Central memory CD8-positive, alpha-beta T cell (primary cell): ENCODE measurements at regions not wholly inside any gene's neighbourhood (a gene's known extent, or its start where the extent isn't known, plus 50 kb on each side); places are given as distances from the start of the nearest gene placed in this dataset.

ENCODE experiments used
- ATAC-seq: fragments of 150-1000 bp; cut with Tn5 transposase; replicated peaks from 2 replicates; pipeline ENCODE4 v1.10.0; 2022; ENCODE audit warnings: mild to moderate bottlenecking, moderate FRiP score, moderate number of reproducible peaks; ENCODE audit not compliant: poor library complexity, severe bottlenecking; ENCODE audit errors: extremely low read depth
- DNase-seq, 2 donors: peaks; one replicate each; pipeline ENCODE4 v3.0.0; 2021; ENCODE audit warnings: low spot score in 2 of 2
- H3K27ac Mint-ChIP-seq: one replicate; pipeline ENCODE4 v1.8.0; 2022; ENCODE audit warnings: low read depth, mild to moderate bottlenecking, moderate library complexity, mixed read lengths
- H3K27me3 Mint-ChIP-seq: one replicate; pipeline ENCODE4 v1.8.0; 2022; ENCODE audit warnings: mixed read lengths
- H3K36me3 Mint-ChIP-seq: one replicate; pipeline ENCODE4 v1.8.0; 2022; ENCODE audit warnings: mild to moderate bottlenecking, moderate library complexity, mixed read lengths; ENCODE audit not compliant: insufficient read depth
- H3K4me1 Mint-ChIP-seq: one replicate; pipeline ENCODE4 v1.8.0; 2022; ENCODE audit warnings: mixed read lengths
- H3K4me3 Mint-ChIP-seq: one replicate; pipeline ENCODE4 v1.8.0; 2022; ENCODE audit warnings: mild to moderate bottlenecking, moderate library complexity, mixed read lengths
- H3K9me3 Mint-ChIP-seq: one replicate; pipeline ENCODE4 v1.8.0; 2022; ENCODE audit warnings: mixed read lengths

DNA sequence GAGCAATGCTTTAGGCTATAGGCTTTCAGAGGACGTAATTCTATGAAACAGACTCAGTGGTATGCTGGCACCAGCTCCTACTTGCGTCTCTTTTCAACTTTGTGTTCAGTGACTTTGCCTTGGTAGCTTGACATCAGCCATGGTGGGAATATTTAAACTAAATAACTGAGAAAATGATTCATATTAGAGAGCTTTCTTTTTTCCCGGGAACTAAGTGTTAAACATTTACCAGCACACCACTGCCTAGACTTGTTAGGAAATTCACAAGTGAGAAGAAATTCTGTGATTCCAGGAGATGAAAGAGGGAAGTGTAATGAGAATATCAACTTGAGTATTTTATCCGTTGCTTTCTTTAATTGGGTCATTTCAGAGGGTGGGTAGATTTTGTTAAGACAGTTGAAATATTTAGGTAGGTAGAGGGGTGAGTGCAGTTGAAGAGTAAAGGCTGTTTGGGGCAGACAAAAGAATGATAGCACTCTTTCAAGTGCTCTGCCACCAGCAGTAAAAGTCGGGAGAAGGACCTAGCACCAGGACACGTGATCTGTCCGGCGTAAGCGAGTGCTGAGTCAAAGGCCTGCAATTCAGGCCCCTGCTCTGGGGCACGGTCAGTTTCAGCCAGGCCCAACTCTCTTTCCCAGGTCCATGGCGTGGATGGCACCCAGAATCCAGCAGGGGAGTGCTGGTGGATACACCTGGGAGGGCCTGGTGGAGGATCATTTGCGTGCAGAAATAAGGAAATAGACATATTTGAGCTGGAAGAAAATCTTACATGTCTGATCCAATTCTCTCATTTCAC is 206.3 kb downstream of the SNX10 start:
- ATAC-seq (no peak), DNase-seq (no peak)
- H3K4me1 Mint-ChIP-seq = no peaks in the 10 kb centered on the region
- H3K9me3 Mint-ChIP-seq = no peaks in the 10 kb centered on the region
- H3K36me3 Mint-ChIP-seq = no peaks in the 10 kb centered on the region
- peaks cover 26% of the 10 kb centered on the region for H3K27me3 Mint-ChIP-seq
- no peak overlapping the region for H3K4me3 Mint-ChIP-seq
- no peak overlapping the region for H3K27ac Mint-ChIP-seq

GRCh38 chr7:26499315-26499897 is 207.7 kb downstream of the SNX10 start:
- no peak for ATAC-seq
- Mint-ChIP-seq H3K27me3 (peaks cover 31% of the 10 kb centered on the region), H3K36me3 (no peaks in the 10 kb centered on the region), H3K4me3 (no peak overlapping the region), H3K27ac (no peak overlapping the region), H3K9me3 (no peaks in the 10 kb centered on the region), H3K4me1 (no peaks in the 10 kb centered on the region)
- no peak for DNase-seq

- no peaks in the 10 kb centered on the region for H3K4me1 Mint-ChIP-seq
- no peak overlapping the region for H3K27ac Mint-ChIP-seq
- no peaks in the 10 kb centered on the region for H3K36me3 Mint-ChIP-seq
- H3K27me3 Mint-ChIP-seq = peaks cover 29% of the 10 kb centered on the region
- H3K9me3 Mint-ChIP-seq = no peaks in the 10 kb centered on the region
- H3K4me3 Mint-ChIP-seq = no peak overlapping the region
- ATAC-seq (no peak), DNase-seq (no peak)
Observed at GRCh38 chr7:26500749-26501352, 209.2 kb downstream of the SNX10 start.

GRCh38 chr7:26504411-26505120 is 212.9 kb downstream of the SNX10 start:
- Mint-ChIP-seq H3K27ac (no peak overlapping the region), H3K36me3 (no peaks in the 10 kb centered on the region), H3K9me3 (no peaks in the 10 kb centered on the region), H3K4me3 (no peak overlapping the region), H3K4me1 (no peaks in the 10 kb centered on the region), H3K27me3 (peaks cover 42% of the 10 kb centered on the region)
- no peak for DNase-seq
- no peak for ATAC-seq

DNA sequence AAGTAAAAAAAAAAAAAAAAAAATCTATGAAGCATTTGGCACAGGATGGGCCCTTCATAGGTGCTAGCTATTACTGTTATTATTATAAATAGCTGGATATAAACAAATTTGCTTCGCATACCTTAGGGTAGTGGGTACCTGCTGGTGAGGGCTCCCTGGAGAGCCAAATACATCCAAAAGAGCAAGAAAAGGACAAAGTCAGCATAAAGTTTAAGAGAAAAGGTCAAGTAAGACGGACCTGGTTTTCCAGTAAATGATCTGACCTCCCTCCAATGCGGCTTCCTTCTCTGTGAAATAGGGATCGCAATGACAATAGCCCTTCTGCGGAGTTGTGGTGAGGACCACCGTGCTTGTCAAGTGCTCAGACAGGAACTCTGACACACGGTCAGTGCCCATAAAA is 214.5 kb downstream of the SNX10 start:
- ATAC-seq = no peak
- H3K27ac Mint-ChIP-seq = no peak overlapping the region
- no peaks in the 10 kb centered on the region for H3K4me1 Mint-ChIP-seq
- peaks cover 42% of the 10 kb centered on the region for H3K27me3 Mint-ChIP-seq
- no peak for DNase-seq
- H3K9me3 Mint-ChIP-seq = no peaks in the 10 kb centered on the region
- H3K4me3 Mint-ChIP-seq = no peak overlapping the region
- H3K36me3 Mint-ChIP-seq = no peaks in the 10 kb centered on the region

GRCh38 chr7:26507108-26507987 is 215.7 kb downstream of the SNX10 start:
- peaks cover 42% of the 10 kb centered on the region for H3K27me3 Mint-ChIP-seq

GRCh38 chr7:26508481-26508880 is 216.8 kb downstream of the SNX10 start:
- no peak for DNase-seq
- Mint-ChIP-seq H3K4me1 (no peaks in the 10 kb centered on the region), H3K4me3 (no peak overlapping the region), H3K36me3 (no peaks in the 10 kb centered on the region), H3K27me3 (peaks cover 32% of the 10 kb centered on the region), H3K27ac (no peak overlapping the region), H3K9me3 (no peaks in the 10 kb centered on the region)
- no peak for ATAC-seq

More at GRCh38 chr7:26507108-26507987, 215.7 kb downstream of the SNX10 start:
- no peaks in the 10 kb centered on the region for H3K4me1 Mint-ChIP-seq
- ATAC-seq = no peak
- DNase-seq = no peak
- no peak overlapping the region for H3K4me3 Mint-ChIP-seq
- no peak overlapping the region for H3K27ac Mint-ChIP-seq
- no peaks in the 10 kb centered on the region for H3K36me3 Mint-ChIP-seq
- H3K9me3 Mint-ChIP-seq = no peaks in the 10 kb centered on the region

GRCh38 chr7:26508917-26509316 is 217.3 kb downstream of the SNX10 start:
- no peak overlapping the region for H3K4me3 Mint-ChIP-seq
- no peaks in the 10 kb centered on the region for H3K36me3 Mint-ChIP-seq
- no peaks in the 10 kb centered on the region for H3K9me3 Mint-ChIP-seq
- no peaks in the 10 kb centered on the region for H3K4me1 Mint-ChIP-seq
- peaks cover 28% of the 10 kb centered on the region for H3K27me3 Mint-ChIP-seq
- no peak for ATAC-seq
- no peak for DNase-seq
- H3K27ac Mint-ChIP-seq = no peak overlapping the region

GRCh38 chr7:26510231-26510957 is 218.7 kb downstream of the SNX10 start:
- Mint-ChIP-seq H3K4me3 (no peak overlapping the region), H3K36me3 (no peaks in the 10 kb centered on the region), H3K9me3 (no peaks in the 10 kb centered on the region), H3K27me3 (peaks cover 13% of the 10 kb centered on the region), H3K4me1 (no peaks in the 10 kb centered on the region), H3K27ac (no peak overlapping the region)
- ATAC-seq (no peak), DNase-seq (no peak)

GRCh38 chr7:26511866-26512265 is 220.2 kb downstream of the SNX10 start:
- Mint-ChIP-seq H3K4me1 (no peaks in the 10 kb centered on the region), H3K4me3 (no peak overlapping the region), H3K36me3 (no peaks in the 10 kb centered on the region)

GRCh38 chr7:26512737-26513136 is 221.1 kb downstream of the SNX10 start:
- H3K27me3 Mint-ChIP-seq = peaks cover 11% of the 10 kb centered on the region
- DNase-seq (no peak), ATAC-seq (no peak)
- no peaks in the 10 kb centered on the region for H3K36me3 Mint-ChIP-seq
- H3K27ac Mint-ChIP-seq = no peak overlapping the region
- H3K4me1 Mint-ChIP-seq = no peaks in the 10 kb centered on the region
- H3K4me3 Mint-ChIP-seq = no peak overlapping the region
- no peaks in the 10 kb centered on the region for H3K9me3 Mint-ChIP-seq

More at GRCh38 chr7:26511866-26512265, 220.2 kb downstream of the SNX10 start:
- Mint-ChIP-seq H3K9me3 (no peaks in the 10 kb centered on the region), H3K27ac (no peak overlapping the region), H3K27me3 (peaks cover 14% of the 10 kb centered on the region)
- no peak for ATAC-seq
- no peak for DNase-seq
